Fibroblast of upper back skin (primary cell): ENCODE measurements at regions not wholly inside any gene's neighbourhood (a gene's known extent, or its start where the extent isn't known, plus 50 kb on each side); places are given as distances from the start of the nearest gene placed in this dataset.
"Not testable (repeated sequence)": the region's sequence is repeated elsewhere in the genome, so short reads cannot be mapped to it uniquely, and the experiment has no call there.

Experiments used
- DNase-seq: peaks from one replicate; pipeline ENCODE4 v3.0.0-alpha.2; 2013

GRCh38 chr6:48377115-48377514 lies 266.1 kb upstream of the PTCHD4 start:
- DNase-seq: no peak

DNA sequence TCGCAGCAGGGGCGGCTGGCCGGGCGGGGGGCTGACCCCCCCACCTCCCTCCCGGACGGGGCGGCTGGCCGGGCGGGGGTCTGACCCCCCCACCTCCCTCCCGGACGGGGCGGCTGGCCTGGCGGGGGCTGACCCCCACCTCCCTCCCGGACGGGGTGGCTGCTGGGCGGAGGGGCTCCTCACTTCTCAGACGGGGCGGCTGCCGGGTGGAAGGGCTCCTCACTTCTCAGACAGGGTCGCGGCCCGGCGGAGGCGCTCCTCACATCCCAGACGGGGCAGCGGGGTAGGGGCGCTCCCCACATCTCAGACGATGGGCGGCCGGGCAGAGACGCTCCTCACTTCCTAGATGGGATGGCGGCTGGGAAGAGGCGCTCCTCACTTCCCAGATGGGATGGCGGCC lies 260.2 kb upstream of the PTCHD4 start:
- DNase-seq: not testable (repeated sequence)

DNA sequence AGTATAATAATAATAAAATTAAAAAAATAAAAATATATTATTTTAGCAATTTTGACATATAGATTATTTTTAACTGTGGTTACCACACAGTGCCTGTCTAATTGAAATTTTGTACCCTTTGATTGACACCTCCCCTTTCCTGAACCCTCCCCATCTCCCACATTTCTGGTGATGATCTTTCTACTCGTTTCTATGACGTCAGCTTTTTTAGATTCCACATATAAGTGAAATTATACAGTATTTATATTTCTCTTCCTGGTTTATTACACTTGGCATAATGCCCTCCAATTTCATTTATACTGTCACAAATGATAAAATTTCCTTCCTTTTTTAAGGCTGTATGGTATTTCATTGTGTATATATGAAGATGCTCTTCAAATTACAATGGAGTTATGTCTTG lies 258.1 kb upstream of the PTCHD4 start:
- no peak for DNase-seq

GRCh38 chr6:48325701-48326100 lies 214.7 kb upstream of the PTCHD4 start:
- DNase-seq: no peak

DNA sequence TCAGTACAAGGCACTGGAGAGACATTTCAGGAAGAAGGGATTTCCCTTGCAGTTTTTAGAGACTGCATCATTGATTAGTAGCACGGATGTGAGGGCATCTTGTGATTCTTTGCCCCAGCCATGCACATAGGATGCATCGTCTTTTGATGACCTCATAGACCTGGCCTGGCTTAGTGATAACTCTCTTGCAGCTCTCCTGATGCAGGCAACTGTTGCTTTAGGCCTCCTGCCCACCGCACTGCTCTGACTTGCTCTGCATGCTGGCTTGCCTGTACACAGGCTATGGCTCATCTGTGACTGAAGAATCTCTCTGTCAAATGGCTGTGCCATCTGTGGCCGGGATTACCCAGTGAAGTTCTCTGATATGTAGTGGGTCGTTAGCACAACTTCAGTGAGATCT lies 207.7 kb upstream of the PTCHD4 start:
- DNase-seq: peak; percentile 22

GRCh38 chr6:48315915-48316314 lies 204.9 kb upstream of the PTCHD4 start:
- DNase-seq: no peak

DNA sequence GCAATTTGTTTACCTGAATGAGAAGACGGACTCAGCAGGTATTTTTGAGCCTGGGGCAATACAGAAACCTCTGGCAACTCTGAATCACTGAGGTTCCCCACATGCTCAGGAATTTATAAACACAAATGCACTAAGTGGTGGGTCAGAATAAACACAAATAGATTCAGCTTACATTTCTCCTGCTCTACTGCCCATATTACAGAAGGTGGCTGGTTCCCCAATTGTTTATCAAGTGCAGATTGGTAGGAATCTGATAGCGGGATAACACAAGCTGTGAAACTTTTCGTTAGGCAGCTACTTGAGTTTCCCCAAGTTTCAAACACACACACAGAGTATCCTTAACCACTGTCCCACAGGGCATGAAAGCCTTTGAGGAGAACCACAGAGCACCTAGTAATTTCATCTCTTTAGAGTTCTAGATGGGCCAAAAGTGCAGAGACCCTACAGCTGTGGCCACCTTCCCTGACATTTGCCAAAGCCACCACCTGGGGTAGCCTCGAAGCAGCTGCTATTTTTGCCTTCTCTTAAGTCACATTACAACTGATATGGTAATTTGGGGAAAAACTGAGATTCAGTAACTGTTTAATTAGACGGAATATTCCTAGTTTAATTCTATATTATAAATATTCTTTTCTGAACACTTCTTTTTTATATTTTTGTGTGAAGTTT lies 204.2 kb upstream of the PTCHD4 start:
- DNase-seq: no peak

GRCh38 chr6:48311301-48311700 lies 200.3 kb upstream of the PTCHD4 start:
- DNase-seq: no peak

DNA sequence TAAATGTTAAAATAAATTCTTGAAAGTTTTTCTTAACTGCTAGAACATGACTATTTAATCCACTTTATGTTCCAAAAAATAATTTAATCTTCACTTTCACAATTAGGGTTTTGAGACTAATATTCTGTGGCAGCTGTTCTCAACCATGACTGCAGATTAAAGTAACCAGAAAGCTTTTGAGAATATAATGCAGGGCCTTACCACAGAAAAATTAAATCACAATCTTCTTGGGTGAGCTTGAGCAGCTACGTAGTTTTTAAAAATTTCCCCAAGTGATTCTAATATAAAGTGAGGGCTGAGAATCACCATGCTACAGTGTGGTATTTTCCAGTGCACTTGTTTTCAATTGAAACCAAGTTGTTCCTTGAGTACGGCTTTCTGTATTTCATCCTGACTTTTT lies 196.6 kb upstream of the PTCHD4 start:
- DNase-seq: no peak

GRCh38 chr6:48290595-48290994 lies 179.6 kb upstream of the PTCHD4 start:
- DNase-seq: no peak

DNA sequence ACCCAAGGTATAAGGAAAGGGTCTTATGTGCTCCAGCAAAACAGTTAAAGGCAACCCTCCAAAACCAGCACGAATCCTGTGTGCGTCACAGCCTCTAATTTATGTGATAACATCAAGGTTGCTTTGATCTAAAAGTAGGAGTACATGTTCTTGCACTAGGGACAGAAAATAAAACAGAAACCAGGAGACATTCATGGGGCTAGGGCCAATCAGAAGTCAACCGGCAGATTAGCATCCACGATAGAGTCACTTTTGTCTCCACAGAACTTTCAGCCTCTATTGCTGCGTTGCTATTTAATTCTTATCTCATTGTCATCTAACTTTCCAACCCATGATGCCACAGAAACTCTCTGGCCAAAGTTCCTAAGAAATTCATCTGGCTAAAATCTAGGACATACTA lies 178.8 kb upstream of the PTCHD4 start:
- no peak for DNase-seq

- DNase-seq: no peak
Measured at GRCh38 chr6:48281217-48281616, 170.2 kb upstream of the PTCHD4 start.

- DNase-seq: no peak
Measured at GRCh38 chr6:48280035-48280620, 169.1 kb upstream of the PTCHD4 start.

- DNase-seq: no peak
Measured at GRCh38 chr6:48278261-48278660, 167.3 kb upstream of the PTCHD4 start.

GRCh38 chr6:48272518-48272917 lies 161.5 kb upstream of the PTCHD4 start:
- DNase-seq: no peak

DNA sequence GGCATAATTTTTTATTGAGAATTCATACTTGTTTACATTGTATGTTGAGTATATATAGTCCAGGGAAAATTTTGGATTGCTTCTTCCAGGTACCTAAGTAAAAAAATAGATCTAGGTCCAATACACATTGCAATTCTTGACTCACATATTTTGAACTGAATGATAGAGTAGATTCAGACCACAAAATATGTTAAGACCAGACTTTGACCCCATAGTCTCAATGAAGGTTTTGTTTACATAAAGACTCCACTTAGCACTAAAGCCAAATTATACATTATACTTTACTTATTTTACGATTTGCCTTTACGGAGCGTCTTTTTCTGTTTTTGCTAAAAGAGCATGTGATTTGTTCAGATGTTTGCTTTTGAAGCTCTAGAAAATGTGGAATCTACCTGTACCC lies 144.1 kb upstream of the PTCHD4 start:
- no peak for DNase-seq

- DNase-seq: no peak
Measured at GRCh38 chr6:48249071-48249470, 138.1 kb upstream of the PTCHD4 start.

DNA sequence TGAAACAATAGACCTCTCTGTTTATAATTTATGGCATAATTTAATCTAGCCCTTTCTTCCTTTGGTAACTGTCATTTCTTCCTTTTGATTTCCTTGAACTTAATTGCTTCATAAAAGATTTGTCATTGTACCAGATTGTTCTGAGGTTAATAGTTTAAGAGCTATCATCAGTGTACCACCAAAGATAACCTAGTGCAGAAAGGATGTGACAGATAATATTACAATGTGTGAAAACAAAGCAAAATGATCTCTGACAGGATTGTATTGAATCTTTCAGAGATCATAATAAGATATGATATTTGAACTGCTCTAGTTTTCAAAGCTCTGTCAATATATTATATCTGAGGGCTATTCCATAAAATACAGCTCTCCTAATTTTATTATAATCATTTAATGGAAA lies 132.1 kb upstream of the PTCHD4 start:
- no peak for DNase-seq

DNA sequence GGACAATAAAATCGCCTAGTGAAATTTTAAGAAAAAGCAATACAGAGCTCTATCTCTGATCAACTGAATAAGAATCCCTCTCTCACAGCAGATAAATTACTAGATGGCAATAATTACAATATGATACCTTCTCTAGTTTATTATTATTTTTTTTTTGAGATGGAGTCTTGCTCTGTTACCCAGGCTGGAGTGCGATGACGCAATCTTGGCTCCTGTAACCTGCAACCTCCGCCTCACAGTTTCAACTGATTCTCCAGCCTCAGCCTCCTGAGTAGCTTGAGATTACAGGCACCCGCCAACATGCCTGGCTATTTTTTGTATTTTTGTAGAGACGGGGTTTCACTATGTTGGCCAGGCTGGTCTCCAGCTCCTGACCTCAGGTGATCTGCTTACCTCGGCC lies 129.3 kb upstream of the PTCHD4 start:
- no peak for DNase-seq

GRCh38 chr6:48236375-48236774 lies 125.4 kb upstream of the PTCHD4 start:
- no peak for DNase-seq

DNA sequence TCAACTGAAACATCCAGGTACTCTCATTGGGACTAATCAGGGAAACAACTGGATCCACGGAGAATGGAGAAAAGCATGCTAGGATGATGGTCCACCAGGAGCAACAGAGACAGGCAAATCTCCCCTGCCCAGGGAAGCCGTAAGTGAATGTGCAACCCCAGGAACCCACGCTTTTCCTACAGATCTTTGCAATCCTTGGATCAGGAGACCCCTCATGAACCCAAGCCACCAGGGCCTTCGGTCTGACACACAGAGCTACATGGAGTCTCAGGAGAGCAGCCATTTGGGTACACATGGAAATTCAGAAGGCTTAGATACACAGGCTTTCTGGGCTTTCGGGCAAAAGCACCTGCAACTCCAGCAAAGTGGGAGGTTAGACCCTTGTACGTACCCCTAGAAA lies 122.1 kb upstream of the PTCHD4 start:
- DNase-seq: no peak

- no peak for DNase-seq
Measured at GRCh38 chr6:48229841-48230240, 118.8 kb upstream of the PTCHD4 start.

DNA sequence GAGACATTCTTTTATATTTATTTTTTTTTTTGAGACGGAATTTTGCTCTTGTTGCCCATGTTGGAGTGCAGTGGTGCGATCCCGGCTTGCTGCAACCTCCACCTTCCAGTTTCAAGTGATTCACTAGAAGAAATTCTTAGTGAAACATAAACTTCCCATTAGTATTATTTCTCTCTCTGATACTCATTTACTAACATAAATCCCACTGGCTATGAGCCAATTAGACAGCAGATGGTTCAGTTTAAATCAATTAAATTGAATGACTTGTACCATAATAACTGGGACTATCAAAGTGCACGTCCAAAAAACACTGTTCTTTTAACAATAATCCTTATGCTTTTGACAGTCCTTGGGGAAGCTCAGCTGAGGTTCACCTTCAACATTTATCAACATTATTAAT lies 111.2 kb upstream of the PTCHD4 start:
- DNase-seq: no peak

DNA sequence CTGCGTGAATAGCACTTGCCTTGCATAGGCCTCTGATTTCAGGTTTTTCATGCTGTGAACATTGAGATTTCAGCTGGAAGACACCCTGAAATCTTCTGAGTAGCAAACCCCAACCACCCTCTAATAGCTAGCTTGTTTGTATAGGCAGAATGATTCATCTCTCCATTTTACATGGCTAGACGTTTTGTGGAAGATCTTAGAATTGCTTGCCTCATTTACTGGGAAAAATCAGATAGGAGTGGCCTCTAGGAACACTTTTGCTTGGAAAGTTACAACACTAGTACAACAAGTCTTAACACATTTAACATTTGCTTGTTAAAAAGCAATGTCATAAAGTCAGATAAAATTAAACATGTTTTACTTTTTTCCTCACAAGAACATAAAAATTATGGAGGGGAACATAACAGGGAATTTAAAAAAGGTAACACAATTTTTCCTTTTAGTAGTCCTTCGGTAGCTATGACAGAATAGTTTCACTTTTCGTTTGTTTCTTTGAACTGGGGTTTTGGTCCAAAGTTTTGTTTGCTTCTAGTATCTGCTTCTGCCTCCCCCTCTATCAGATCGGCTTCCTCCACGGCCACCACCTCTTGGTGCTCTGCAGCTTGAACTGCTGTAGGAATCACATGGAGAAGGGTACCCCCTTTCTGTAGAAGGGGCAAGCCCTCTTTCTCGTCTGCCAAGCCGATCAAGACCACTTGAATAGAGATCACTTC lies 102.2 kb upstream of the PTCHD4 start:
- no peak for DNase-seq

GRCh38 chr6:48212501-48212900 lies 101.5 kb upstream of the PTCHD4 start:
- no peak for DNase-seq
